ENCODE measurements at regions not wholly inside any gene's neighbourhood (a gene's known extent, or its start where the extent isn't known, plus 50 kb on each side); places are given as distances from the start of the nearest gene placed in this dataset.
A peak's percentile ranks its signal among the peaks of the same experiment; 100 is the strongest.

DNA sequence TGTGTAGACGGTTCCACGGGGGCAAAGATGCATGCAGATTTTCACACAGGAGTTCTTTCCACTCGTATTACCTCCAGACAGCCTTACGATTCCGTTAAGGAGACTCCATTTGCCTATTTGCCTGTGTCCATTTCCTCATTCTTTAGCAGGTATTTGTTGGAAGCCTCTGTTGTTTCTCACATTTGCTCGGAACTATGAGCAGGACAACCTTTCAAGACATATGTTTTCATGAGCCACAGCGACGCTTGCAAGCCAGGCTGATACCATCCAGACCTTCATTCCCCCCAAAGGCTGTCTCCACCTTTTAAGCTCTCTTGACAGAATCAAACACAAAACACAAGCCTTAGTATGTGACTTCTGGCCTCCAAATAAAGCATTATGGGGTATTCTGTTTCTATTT, 57.6 kb upstream of the NEDD9 start:
- no peak for DNase-seq

DNA sequence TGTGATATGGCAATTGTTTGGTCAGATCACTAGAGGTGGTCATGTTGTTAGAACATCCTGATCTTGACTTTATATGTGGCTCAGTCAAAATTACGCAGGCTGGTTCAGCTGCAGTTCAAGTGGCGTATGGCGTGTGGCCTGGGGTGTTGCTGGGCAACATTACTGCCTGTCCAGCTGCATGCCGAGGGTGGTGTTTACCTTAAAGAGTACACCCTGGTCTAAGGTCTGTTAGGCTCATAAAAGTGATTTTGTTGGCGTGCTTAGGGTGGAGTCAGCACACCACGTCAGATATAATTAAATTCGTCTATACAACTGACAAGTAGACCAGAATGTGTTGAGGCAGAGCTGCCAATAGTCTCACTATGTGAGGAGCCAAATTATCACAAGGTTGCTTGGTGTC, 55.6 kb upstream of the NEDD9 start:
- DNase-seq = peak; percentile 97

DNA sequence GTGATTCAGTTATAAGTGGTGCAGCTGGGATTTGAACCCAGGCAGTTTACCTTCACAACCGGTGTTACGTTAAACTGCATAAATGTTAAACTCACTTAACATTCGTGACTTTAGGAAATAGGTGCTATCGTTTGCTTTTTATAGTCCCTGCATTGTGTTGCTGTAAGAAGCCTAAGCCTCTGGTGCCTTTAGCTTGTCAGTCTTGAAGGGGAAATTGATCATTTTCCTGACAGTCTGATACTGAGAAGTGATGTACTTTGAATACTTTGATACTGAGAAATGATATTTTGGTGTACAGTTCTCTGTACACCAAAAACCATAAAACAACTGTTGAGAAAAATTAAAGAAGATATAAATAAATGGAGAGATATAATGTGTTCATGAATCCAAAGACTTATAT, 52.5 kb upstream of the NEDD9 start:
- no peak for DNase-seq

DNA sequence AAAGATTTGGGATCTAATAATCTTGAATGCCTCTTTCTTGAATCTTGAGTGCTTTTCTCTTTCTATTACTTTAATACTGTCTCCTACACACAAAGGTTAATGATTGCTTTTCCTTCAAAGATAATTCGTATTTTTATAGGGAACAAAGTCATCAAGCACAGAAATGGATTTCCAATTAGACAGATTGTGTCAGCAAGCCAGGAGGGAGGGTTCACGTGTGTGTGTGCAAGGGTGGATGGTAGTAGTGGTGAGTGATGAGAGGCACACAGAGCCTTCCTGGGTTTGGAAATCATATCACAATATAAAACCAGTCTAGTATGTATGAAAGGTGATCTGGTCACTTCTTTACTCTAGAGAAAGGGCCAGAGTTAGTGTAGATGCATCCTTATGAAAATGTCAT, 51.2 kb upstream of the NEDD9 start:
- no peak for DNase-seq

DNA sequence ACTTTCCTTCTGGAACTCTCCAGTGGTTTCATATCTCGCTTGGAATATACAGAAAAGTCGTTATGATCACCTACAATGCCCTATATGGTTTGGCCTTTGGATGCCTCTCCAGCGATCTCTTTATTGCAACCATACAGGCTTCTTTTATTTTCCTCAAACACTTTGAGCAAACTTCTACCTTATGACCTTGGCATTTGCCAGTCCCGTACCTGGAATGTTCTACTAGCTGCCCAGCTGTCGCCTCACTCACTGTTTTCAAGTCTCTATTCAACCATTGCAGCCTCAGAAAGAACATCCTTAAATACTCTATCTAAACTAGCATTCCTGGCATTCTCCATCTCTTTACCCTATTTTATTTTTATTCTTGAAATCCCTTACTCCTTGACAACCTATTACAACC, 50.4 kb upstream of the NEDD9 start:
- DNase-seq = no peak
